ENCODE measurements at regions not wholly inside any gene's neighbourhood (a gene's known extent, or its start where the extent isn't known, plus 50 kb on each side); places are given as distances from the start of the nearest gene placed in this dataset.

DNA sequence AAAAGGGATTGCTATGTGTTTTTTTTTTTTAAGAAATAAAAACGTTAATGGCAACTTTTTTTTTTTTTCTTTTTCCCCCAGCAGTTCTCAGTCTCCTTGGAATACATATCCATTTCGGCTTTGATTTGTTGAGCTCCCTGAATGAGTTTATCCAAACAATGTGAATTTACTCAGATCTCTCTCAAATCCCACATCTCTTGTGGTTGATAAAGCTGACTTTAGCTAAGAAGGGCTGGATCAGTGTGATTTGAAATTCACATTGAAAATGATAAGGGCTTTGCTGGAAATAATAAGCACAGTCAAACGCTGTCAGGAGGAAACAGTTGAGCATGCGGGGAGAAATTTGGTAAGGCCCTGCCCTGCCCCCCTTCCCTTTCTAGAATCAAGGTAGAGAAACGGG lies 74.1 kb upstream of the IRX3 start:
- WGBS, 2 experiments: 63 to 69% methylated on average over 4 to 5 of the region's 5 CpGs
- Histone ChIP-seq H3K27ac (ENCODE audit: insufficient read depth, low read depth, low read length, poor library complexity, severe bottlenecking) (no peak overlapping the region), H3K4me1 (ENCODE audit: control insufficient read depth, insufficient read depth, low read length) (peaks cover 29% of the 10 kb centered on the region), H3K4me3 (ENCODE audit: insufficient read depth, low read depth, low read length) (no peak overlapping the region), H3K27me3 (ENCODE audit: control insufficient read depth, insufficient read depth, low read length, poor library complexity, severe bottlenecking) (no peaks in the 10 kb centered on the region), H3K36me3 (ENCODE audit: control insufficient read depth, insufficient read depth, low read length) (no peaks in the 10 kb centered on the region), H3K9me3 (ENCODE audit: control insufficient read depth, low read length) (no peaks in the 10 kb centered on the region)

DNA sequence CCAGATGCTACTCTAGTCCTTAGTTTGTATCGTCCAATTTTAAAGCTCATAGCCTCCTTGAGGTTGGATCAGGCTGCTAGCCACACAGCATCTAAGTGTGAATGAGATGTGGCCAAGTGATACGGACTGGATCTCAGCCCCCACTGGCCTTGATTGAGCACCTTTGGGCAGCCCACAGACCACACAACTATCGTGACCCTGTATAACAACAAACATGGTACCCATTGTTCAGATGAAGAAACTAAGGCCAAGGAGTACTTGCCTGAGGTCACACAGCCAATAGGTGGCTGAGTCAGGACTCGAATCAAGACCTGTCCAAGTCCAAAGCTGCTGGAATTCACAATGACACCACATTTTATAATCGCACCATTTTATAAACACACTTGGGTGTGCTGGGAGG lies 73.0 kb upstream of the IRX3 start:
- H3K4me3 ChIP-seq (ENCODE audit: insufficient read depth, low read depth, low read length): no peak overlapping the region
- peaks cover 29% of the 10 kb centered on the region for H3K4me1 ChIP-seq (ENCODE audit: control insufficient read depth, insufficient read depth, low read length)
- WGBS, 2 experiments: 92 to 94% methylated on average over 4 of the region's 5 CpGs
- no peaks in the 10 kb centered on the region for H3K9me3 ChIP-seq (ENCODE audit: control insufficient read depth, low read length)
- no peak overlapping the region for H3K27ac ChIP-seq (ENCODE audit: insufficient read depth, low read depth, low read length, poor library complexity, severe bottlenecking)
- H3K36me3 ChIP-seq (ENCODE audit: control insufficient read depth, insufficient read depth, low read length): no peaks in the 10 kb centered on the region
- no peaks in the 10 kb centered on the region for H3K27me3 ChIP-seq (ENCODE audit: control insufficient read depth, insufficient read depth, low read length, poor library complexity, severe bottlenecking)

DNA sequence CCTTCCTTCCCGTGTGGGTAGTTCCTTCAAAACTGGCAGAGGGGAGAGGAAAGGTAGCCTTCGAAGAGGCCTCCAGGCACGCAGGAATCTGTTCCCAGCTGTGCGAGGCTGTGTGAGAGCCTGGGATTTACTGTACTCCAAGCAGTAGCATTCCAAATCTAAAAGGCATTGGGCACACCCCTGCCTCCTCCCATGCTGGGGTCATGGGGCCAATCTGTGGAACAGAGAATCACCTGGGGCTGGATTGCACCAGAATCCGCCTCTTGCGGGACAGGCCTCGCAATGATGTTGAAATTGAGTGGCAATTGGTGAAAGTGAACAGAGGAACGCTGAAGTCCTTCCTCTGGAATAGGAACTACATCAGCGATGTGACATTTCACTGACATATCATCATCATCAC lies 72.5 kb upstream of the IRX3 start:
- H3K27me3 ChIP-seq (ENCODE audit: control insufficient read depth, insufficient read depth, low read length, poor library complexity, severe bottlenecking): no peaks in the 10 kb centered on the region
- peaks cover 29% of the 10 kb centered on the region for H3K4me1 ChIP-seq (ENCODE audit: control insufficient read depth, insufficient read depth, low read length)
- no peaks in the 10 kb centered on the region for H3K9me3 ChIP-seq (ENCODE audit: control insufficient read depth, low read length)
- no peak overlapping the region for H3K27ac ChIP-seq (ENCODE audit: insufficient read depth, low read depth, low read length, poor library complexity, severe bottlenecking)
- H3K36me3 ChIP-seq (ENCODE audit: control insufficient read depth, insufficient read depth, low read length): no peaks in the 10 kb centered on the region
- no peak overlapping the region for H3K4me3 ChIP-seq (ENCODE audit: insufficient read depth, low read depth, low read length)
- 76 to 81% methylated on average over 9 of the region's 9 CpGs for WGBS, 2 experiments

DNA sequence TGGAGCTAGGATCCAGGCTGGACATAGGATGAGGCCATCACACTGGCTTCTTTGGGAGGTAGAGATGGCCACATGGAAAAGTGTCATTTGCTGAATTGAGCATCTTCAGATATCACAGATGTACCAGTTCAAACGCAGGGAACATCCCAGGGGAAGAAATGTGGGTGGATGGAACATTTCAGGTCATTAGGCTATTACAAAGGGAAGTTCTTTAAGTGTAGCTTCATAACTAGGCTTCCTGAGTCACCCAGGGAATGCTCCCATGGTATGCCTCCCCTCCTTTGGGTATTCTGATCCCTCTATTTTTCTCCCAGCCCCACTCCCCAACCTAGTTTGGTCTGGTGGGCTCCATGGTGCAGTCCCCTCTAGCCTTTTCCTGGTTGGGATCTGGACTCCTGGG lies 69.8 kb upstream of the IRX3 start:
- WGBS, 2 experiments: 93 to 95% methylated on average over 1 of the region's 1 CpG

DNA sequence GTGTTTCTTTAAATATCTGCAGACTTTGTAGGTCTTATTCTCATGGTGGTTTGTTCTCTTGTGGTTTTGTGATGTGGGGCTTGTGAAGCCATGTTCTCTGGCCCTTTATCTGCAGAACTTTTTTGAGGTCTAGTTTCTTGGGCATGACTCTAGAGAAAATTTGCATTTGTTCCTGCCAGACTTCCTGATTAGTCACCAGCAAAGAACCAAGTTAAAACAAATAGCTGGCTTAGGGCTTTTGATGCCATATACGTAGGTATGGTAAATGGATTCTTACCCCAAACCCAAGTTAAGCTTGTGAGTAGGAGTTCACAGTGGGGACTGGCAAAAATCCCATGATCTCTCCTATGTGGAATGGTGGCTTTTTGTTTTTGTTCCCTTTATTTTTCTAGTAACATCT lies 68.7 kb upstream of the IRX3 start:
- H3K4me3 ChIP-seq (ENCODE audit: insufficient read depth, low read depth, low read length): no peak overlapping the region
- no peak overlapping the region for H3K27ac ChIP-seq (ENCODE audit: insufficient read depth, low read depth, low read length, poor library complexity, severe bottlenecking)
- 29 to 58% methylated on average over 1 of the region's 1 CpG for WGBS, 2 experiments

More for the DNA sequence above, 69.8 kb upstream of the IRX3 start:
- no peaks in the 10 kb centered on the region for H3K9me3 ChIP-seq (ENCODE audit: control insufficient read depth, low read length)
- no peaks in the 10 kb centered on the region for H3K27me3 ChIP-seq (ENCODE audit: control insufficient read depth, insufficient read depth, low read length, poor library complexity, severe bottlenecking)
- no peak overlapping the region for H3K4me3 ChIP-seq (ENCODE audit: insufficient read depth, low read depth, low read length)
- no peaks in the 10 kb centered on the region for H3K36me3 ChIP-seq (ENCODE audit: control insufficient read depth, insufficient read depth, low read length)
- H3K27ac ChIP-seq (ENCODE audit: insufficient read depth, low read depth, low read length, poor library complexity, severe bottlenecking): no peak overlapping the region
- peaks cover 9% of the 10 kb centered on the region for H3K4me1 ChIP-seq (ENCODE audit: control insufficient read depth, insufficient read depth, low read length)

DNA sequence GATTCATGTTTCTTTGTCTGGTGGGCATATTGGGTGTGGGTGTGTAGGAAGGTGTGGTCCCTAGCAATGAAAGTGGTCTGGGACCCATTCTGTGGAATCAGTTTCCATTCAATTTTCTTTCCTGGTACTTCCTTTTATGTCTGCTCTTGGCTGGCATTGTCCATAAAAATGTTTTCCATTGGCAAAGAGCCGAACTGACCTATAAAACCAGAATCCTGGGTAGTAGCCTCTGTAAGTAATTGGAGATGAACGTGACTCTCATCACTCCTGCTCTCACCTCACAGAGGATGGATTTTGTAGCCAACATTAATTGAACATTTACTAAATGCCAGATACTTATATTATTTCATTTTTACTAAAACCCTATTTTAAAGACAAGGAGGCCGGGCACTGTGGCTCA lies 66.5 kb upstream of the IRX3 start:
- Histone ChIP-seq H3K36me3 (ENCODE audit: control insufficient read depth, insufficient read depth, low read length) (no peaks in the 10 kb centered on the region), H3K4me1 (ENCODE audit: control insufficient read depth, insufficient read depth, low read length) (no peaks in the 10 kb centered on the region), H3K4me3 (ENCODE audit: insufficient read depth, low read depth, low read length) (no peak overlapping the region), H3K9me3 (ENCODE audit: control insufficient read depth, low read length) (no peaks in the 10 kb centered on the region), H3K27ac (ENCODE audit: insufficient read depth, low read depth, low read length, poor library complexity, severe bottlenecking) (no peak overlapping the region), H3K27me3 (ENCODE audit: control insufficient read depth, insufficient read depth, low read length, poor library complexity, severe bottlenecking) (no peaks in the 10 kb centered on the region)
- WGBS, 2 experiments: 93 to 96% methylated on average over 2 of the region's 3 CpGs

More for the DNA sequence above, 68.7 kb upstream of the IRX3 start:
- H3K9me3 ChIP-seq (ENCODE audit: control insufficient read depth, low read length): no peaks in the 10 kb centered on the region
- no peaks in the 10 kb centered on the region for H3K27me3 ChIP-seq (ENCODE audit: control insufficient read depth, insufficient read depth, low read length, poor library complexity, severe bottlenecking)
- H3K4me1 ChIP-seq (ENCODE audit: control insufficient read depth, insufficient read depth, low read length): peaks cover 4% of the 10 kb centered on the region
- H3K36me3 ChIP-seq (ENCODE audit: control insufficient read depth, insufficient read depth, low read length): no peaks in the 10 kb centered on the region

DNA sequence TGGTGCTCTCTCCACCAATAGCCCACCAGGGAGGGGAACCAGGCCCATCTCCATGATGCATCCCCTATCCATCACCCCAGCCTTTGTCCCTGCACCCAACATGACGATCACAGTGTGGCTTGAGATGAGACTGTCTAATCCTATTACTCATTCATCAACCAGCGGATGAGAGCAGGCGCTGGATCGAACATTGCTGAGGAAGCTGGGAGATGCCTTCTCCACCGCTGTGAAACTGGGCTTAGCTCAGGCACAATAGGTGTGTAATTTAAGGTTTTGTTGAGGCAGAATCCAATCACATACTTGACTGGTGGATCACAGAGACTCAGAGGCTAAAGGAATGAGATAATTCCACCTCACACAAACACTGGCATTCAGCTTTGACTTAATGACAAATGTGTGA lies 64.6 kb upstream of the IRX3 start:
- H3K4me3 ChIP-seq (ENCODE audit: insufficient read depth, low read depth, low read length): no peak overlapping the region
- WGBS, 2 experiments: 50% methylated on average over 5 of the region's 5 CpGs
- H3K4me1 ChIP-seq (ENCODE audit: control insufficient read depth, insufficient read depth, low read length): no peaks in the 10 kb centered on the region
- no peaks in the 10 kb centered on the region for H3K27me3 ChIP-seq (ENCODE audit: control insufficient read depth, insufficient read depth, low read length, poor library complexity, severe bottlenecking)
- no peak overlapping the region for H3K27ac ChIP-seq (ENCODE audit: insufficient read depth, low read depth, low read length, poor library complexity, severe bottlenecking)
- no peaks in the 10 kb centered on the region for H3K9me3 ChIP-seq (ENCODE audit: control insufficient read depth, low read length)
- no peaks in the 10 kb centered on the region for H3K36me3 ChIP-seq (ENCODE audit: control insufficient read depth, insufficient read depth, low read length)

DNA sequence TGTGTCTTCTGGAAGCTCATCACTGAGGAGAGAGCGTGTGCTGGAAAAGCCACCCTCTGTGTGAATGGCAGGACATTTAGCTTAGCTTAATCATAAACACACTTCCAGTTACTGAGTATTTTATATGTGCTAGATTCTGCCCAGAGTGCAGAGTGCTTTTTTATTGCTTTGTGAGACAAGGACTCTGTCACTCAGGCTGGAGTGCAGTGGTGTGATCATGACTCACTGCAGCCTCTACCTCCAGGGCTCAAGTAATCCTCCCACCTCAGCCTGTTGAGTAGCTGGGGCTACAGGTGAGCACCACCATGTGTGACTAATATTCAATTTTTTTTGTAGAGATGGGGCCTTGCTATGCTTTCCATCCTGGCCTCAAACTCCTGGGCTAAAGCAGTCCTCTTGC lies 61.4 kb upstream of the IRX3 start:
- Histone ChIP-seq H3K4me3 (ENCODE audit: insufficient read depth, low read depth, low read length) (no peak overlapping the region), H3K4me1 (ENCODE audit: control insufficient read depth, insufficient read depth, low read length) (no peaks in the 10 kb centered on the region), H3K27me3 (ENCODE audit: control insufficient read depth, insufficient read depth, low read length, poor library complexity, severe bottlenecking) (no peaks in the 10 kb centered on the region), H3K27ac (ENCODE audit: insufficient read depth, low read depth, low read length, poor library complexity, severe bottlenecking) (no peak overlapping the region), H3K36me3 (ENCODE audit: control insufficient read depth, insufficient read depth, low read length) (no peaks in the 10 kb centered on the region), H3K9me3 (ENCODE audit: control insufficient read depth, low read length) (no peaks in the 10 kb centered on the region)
- 88 to 92% methylated on average over 1 of the region's 1 CpG for WGBS, 2 experiments

DNA sequence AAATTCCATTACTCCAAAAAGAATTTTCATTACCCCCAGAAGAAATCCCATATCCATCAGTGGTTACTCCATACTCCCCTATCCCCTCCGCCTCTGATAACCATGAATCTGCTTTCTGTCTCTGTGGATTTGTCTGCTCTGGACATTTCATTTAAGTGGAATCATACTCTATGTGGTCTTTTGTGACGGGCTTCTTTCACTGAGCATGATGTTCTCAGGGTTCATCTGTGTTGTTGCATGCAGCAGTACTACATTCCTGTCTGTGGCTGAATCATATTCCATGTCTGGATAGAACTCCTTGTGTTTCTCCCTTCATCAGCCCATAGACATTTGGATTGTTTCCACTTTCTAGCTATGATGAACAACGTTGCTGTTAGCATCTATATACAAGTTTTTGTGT lies 59.5 kb upstream of the IRX3 start:
- Histone ChIP-seq H3K27me3 (ENCODE audit: control insufficient read depth, insufficient read depth, low read length, poor library complexity, severe bottlenecking) (no peaks in the 10 kb centered on the region), H3K27ac (ENCODE audit: insufficient read depth, low read depth, low read length, poor library complexity, severe bottlenecking) (no peak overlapping the region), H3K9me3 (ENCODE audit: control insufficient read depth, low read length) (no peaks in the 10 kb centered on the region), H3K4me1 (ENCODE audit: control insufficient read depth, insufficient read depth, low read length) (no peaks in the 10 kb centered on the region), H3K4me3 (ENCODE audit: insufficient read depth, low read depth, low read length) (no peak overlapping the region), H3K36me3 (ENCODE audit: control insufficient read depth, insufficient read depth, low read length) (no peaks in the 10 kb centered on the region)
- WGBS, 2 experiments: 92 to 98% methylated on average over 3 of the region's 3 CpGs

DNA sequence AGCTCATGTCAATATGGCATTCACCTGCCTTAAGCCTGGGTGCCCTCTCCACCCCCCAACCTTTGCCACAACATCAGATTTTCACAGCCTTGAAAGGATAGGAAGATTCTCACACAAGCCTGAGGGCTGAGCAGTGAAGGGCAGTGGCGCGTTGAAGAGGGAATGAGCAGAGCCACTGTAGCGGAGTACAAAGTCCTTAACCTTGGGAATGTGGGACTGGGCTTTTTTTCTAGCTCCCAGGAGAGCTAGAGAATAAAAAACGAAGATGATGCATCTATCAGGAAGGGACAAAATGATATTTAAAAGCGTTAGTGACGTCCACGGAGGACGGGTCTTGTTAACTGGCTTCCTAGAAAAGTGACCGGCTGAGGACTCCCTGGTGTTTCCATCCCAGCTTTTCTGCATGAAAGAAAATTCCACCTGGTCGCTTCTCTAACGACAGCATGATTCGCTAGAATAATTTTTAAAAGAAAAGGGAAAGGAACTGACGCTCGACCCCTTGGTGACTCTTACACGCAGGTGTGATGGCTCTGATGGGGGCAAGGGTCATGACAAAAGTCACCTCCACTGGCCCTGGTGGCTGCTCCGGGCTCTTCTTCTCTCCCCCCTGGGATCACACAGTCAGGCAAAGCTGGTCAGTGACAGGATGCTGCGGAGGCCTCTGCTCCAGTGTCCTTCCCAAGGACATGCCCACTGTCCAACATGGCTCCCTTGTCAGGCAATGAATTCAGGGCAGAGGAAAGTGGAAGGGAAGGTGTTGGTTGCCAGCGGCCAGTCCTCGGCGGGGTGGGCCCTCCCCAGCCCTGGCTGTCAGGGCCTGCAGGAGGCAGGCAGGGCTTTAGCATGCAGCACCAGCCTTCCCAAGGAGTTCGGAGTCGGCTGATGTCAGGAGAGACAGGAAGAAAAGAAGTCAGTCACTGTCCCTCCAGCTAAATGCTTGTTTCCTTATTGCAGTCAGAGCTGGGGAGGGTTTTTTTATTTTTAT lies 58.4 kb upstream of the IRX3 start:
- Histone ChIP-seq H3K4me3 (ENCODE audit: insufficient read depth, low read depth, low read length) (no peak overlapping the region), H3K36me3 (ENCODE audit: control insufficient read depth, insufficient read depth, low read length) (no peaks in the 10 kb centered on the region), H3K4me1 (ENCODE audit: control insufficient read depth, insufficient read depth, low read length) (no peaks in the 10 kb centered on the region), H3K27me3 (ENCODE audit: control insufficient read depth, insufficient read depth, low read length, poor library complexity, severe bottlenecking) (no peaks in the 10 kb centered on the region), H3K27ac (ENCODE audit: insufficient read depth, low read depth, low read length, poor library complexity, severe bottlenecking) (no peak overlapping the region), H3K9me3 (ENCODE audit: control insufficient read depth, low read length) (no peaks in the 10 kb centered on the region)
- 83% methylated on average over 22 of the region's 22 CpGs for WGBS, 2 experiments

Data from ectodermal cell (in vitro differentiated cells).